H1 (cell line): ENCODE measurements at regions not wholly inside any gene's neighbourhood (a gene's known extent, or its start where the extent isn't known, plus 50 kb on each side); places are given as distances from the start of the nearest gene placed in this dataset.

Source experiments
- CTCF ChIA-PET: fragments of 300-600 bp; sonication (Branson Sonifier 250); formaldehyde crosslinking; loops from one replicate; lab custom pipeline; 2021; ENCODE audit not compliant: partially characterized antibody; lab: Charles Lee
- POLR2A ChIA-PET: fragments of 300-600 bp; sonication (Branson Sonifier 250); formaldehyde crosslinking; loops from one replicate; lab custom pipeline; 2021; ENCODE audit warnings: inconsistent platforms; ENCODE audit not compliant: partially characterized antibody; lab: Charles Lee
- DNase-seq, 2 experiments: peaks; one replicate each; pipeline versions ENCODE4 v3.0.0 to v3.0.0-alpha.2; 2010 to 2022; ENCODE audit warnings: low spot score in 2 of 2, low read depth in 1 of 2, mixed read lengths in 1 of 2
- FAIRE-seq: peaks from 2 replicates; lab custom pipeline; 2011; peaks lifted over from hg19 to GRCh38; lab: Jason Lieb, UNC
- H2AFZ ChIP-seq: 2 replicates; pipeline ENCODE4 v1.8.1; 2012; ENCODE audit warnings: low read length, inconsistent platforms
- H2AK5ac ChIP-seq: 2 replicates; pipeline ENCODE4 v1.6.1; 2013; ENCODE audit warnings: low read depth, low read length
- H2BK120ac ChIP-seq: replicated peaks from 2 replicates; pipeline ENCODE3; 2013; ENCODE audit warnings: low read depth, low read length, inconsistent platforms
- H2BK12ac ChIP-seq: 2 replicates; pipeline ENCODE4 v1.6.1; 2013; ENCODE audit warnings: low read depth, low read length
- H2BK15ac ChIP-seq: 2 replicates; pipeline ENCODE4 v1.6.1; 2013; ENCODE audit warnings: low read length
- H2BK20ac ChIP-seq: 2 replicates; pipeline ENCODE4 v1.6.1; 2013; ENCODE audit warnings: low read length
- H2BK5ac ChIP-seq: 2 replicates; pipeline ENCODE4 v1.6.1; 2013; ENCODE audit warnings: low read depth, low read length
- H3K14ac ChIP-seq: 2 replicates; pipeline ENCODE4 v1.6.1; 2013; ENCODE audit warnings: inconsistent platforms; ENCODE audit not compliant: insufficient read length
- H3K18ac ChIP-seq: 2 replicates; pipeline ENCODE4 v1.6.1; 2013; ENCODE audit warnings: low read length; ENCODE audit errors: extremely low read depth
- H3K23ac ChIP-seq: 2 replicates; pipeline ENCODE4 v1.6.1; 2013; ENCODE audit warnings: inconsistent platforms; ENCODE audit not compliant: insufficient read length
- H3K23me2 ChIP-seq: 2 replicates; pipeline ENCODE4 v1.6.1; 2013; ENCODE audit warnings: low read depth, low read length
- H3K27ac ChIP-seq: 2 replicates; pipeline ENCODE4 v1.6.1; 2011; ENCODE audit warnings: low read depth, low read length, inconsistent platforms
- H3K27me3 ChIP-seq, 4 experiments: replicated peaks in 1 of 4; 1 replicate in 1 of 4; 2 replicates in 3 of 4; pipeline versions ENCODE4 v1.6.1 to v1.8.1; 2011 to 2013; ENCODE audit warnings: low read length in 3 of 4, mild to moderate bottlenecking in 3 of 4, inconsistent platforms in 2 of 4, mixed read lengths in 2 of 4, moderate library complexity in 1 of 4; ENCODE audit not compliant: control insufficient read depth in 3 of 4, insufficient read depth in 3 of 4; ENCODE audit errors: extremely low read depth in 1 of 4
- H3K36me3 ChIP-seq, 4 experiments: 2 replicates each; pipeline versions ENCODE4 v1.6.1 to v1.8.1; 2011 to 2013; ENCODE audit warnings: mild to moderate bottlenecking in 4 of 4, low read length in 3 of 4, moderate library complexity in 2 of 4, control low read depth in 1 of 4, inconsistent platforms in 1 of 4; ENCODE audit not compliant: insufficient read depth in 4 of 4, control insufficient read depth in 2 of 4
- H3K4ac ChIP-seq: replicated peaks from 2 replicates; pipeline ENCODE3; 2013; ENCODE audit warnings: low read length, low read depth, mixed read lengths, inconsistent platforms; ENCODE audit not compliant: insufficient read length
- H3K4me1 ChIP-seq, 4 experiments: replicated peaks in 1 of 4; 1 replicate in 1 of 4; 2 replicates in 3 of 4; pipeline versions ENCODE4 v1.6.1 to v1.8.1; 2011 to 2013; ENCODE audit warnings: low read length in 3 of 4, inconsistent platforms in 2 of 4, mixed read lengths in 1 of 4; ENCODE audit not compliant: insufficient read depth in 4 of 4, control insufficient read depth in 3 of 4
- H3K4me2 ChIP-seq, 2 experiments: 2 replicates each; pipeline versions ENCODE4 v1.6.1 to v1.8.1; 2011 to 2013; ENCODE audit warnings: low read depth in 2 of 2, low read length in 2 of 2, control low read depth in 1 of 2, inconsistent platforms in 1 of 2, mild to moderate bottlenecking in 1 of 2; ENCODE audit not compliant: insufficient read depth in 1 of 2
- H3K4me3 ChIP-seq, 4 experiments: fragments of 200-600, 300-600 bp in 1 of 4; sonication (generic), shearing (Covaris generic), sonication (Bioruptor Twin) in 1 of 4; 2 replicates each; pipeline versions ENCODE4 v1.5.1 to v1.8.1; 2011 to 2016; ENCODE audit warnings: low read length in 4 of 4, low read depth in 3 of 4, control low read depth in 2 of 4, inconsistent platforms in 2 of 4, mild to moderate bottlenecking in 2 of 4, mixed read lengths in 1 of 4, moderate library complexity in 1 of 4; ENCODE audit not compliant: insufficient read depth in 2 of 4; ENCODE audit errors: extremely low read depth in 1 of 4
- H3K56ac ChIP-seq: replicated peaks from 2 replicates; pipeline ENCODE3; 2013; ENCODE audit warnings: low read depth, mild to moderate bottlenecking, mixed read lengths, low read length, inconsistent platforms; ENCODE audit not compliant: insufficient read length
- H3K79me1 ChIP-seq: 2 replicates; pipeline ENCODE4 v1.6.1; 2013; ENCODE audit warnings: low read depth, low read length, control low read depth
- H3K79me2 ChIP-seq, 2 experiments: 2 replicates each; pipeline versions ENCODE4 v1.6.1 to v1.8.1; 2012 to 2013; ENCODE audit warnings: low read length in 2 of 2, mild to moderate bottlenecking in 2 of 2, inconsistent platforms in 1 of 2; ENCODE audit not compliant: insufficient read depth in 2 of 2, control insufficient read depth in 1 of 2
- H3K9ac ChIP-seq, 4 experiments: replicated peaks in 1 of 4; 1 replicate in 1 of 4; 2 replicates in 3 of 4; pipeline versions ENCODE4 v1.6.1 to v1.8.1; 2011 to 2013; ENCODE audit warnings: low read depth in 3 of 4, low read length in 3 of 4, control low read depth in 2 of 4, mild to moderate bottlenecking in 2 of 4, moderate library complexity in 2 of 4, inconsistent platforms in 1 of 4; ENCODE audit errors: extremely low read depth in 1 of 4
- H3K9me3 ChIP-seq, 2 experiments: 2 replicates each; pipeline versions ENCODE4 v1.6.1 to v1.8.1; 2012 to 2013; ENCODE audit warnings: mild to moderate bottlenecking in 2 of 2, moderate library complexity in 2 of 2, control low read depth in 1 of 2, inconsistent platforms in 1 of 2, low read depth in 1 of 2, low read length in 1 of 2, mixed read lengths in 1 of 2; ENCODE audit not compliant: insufficient read depth in 2 of 2
- H4K20me1 ChIP-seq, 2 experiments: replicated peaks in 1 of 2; 2 replicates each; pipeline versions ENCODE3 to v1.8.1; 2011 to 2013; ENCODE audit warnings: inconsistent platforms in 2 of 2, low read length in 2 of 2, mild to moderate bottlenecking in 1 of 2; ENCODE audit not compliant: insufficient read depth in 2 of 2, control insufficient read depth in 1 of 2
- H4K5ac ChIP-seq: 2 replicates; pipeline ENCODE4 v1.6.1; 2013; ENCODE audit warnings: low read length, low read depth, mixed read lengths, inconsistent platforms; ENCODE audit not compliant: insufficient read length
- H4K8ac ChIP-seq: 2 replicates; pipeline ENCODE4 v1.8.0; 2013; ENCODE audit warnings: mild to moderate bottlenecking, moderate library complexity, low read length, inconsistent platforms; ENCODE audit not compliant: insufficient read depth; ENCODE audit errors: extremely low read depth
- H4K91ac ChIP-seq: replicated peaks from 2 replicates; pipeline ENCODE3; 2013; ENCODE audit warnings: low read length, mixed read lengths, inconsistent platforms; ENCODE audit not compliant: insufficient read length
- SP4 ChIP-seq: IDR thresholded peaks from 2 replicates; pipeline ENCODE4 v1.6.1; 2012; ENCODE audit warnings: low read length, inconsistent platforms
- TBP ChIP-seq: IDR thresholded peaks from 2 replicates; pipeline ENCODE4 v1.6.1; 2011; ENCODE audit warnings: low read depth, low read length, improper control_type of control experiment
- TEAD4 ChIP-seq: IDR thresholded peaks from 2 replicates; pipeline ENCODE4 v1.6.1; 2012; ENCODE audit warnings: low read depth, low read length, inconsistent platforms, mixed read lengths
- WGBS, 2 experiments: shearing (Covaris generic) in 1 of 2; methylation state at CpG; one replicate each; pipeline versions ENCODE4 v1.1.6 to v1.1.7; 2013 to 2015; ENCODE audit warnings: low lambda C conversion rate in 2 of 2, mixed read lengths in 2 of 2, inconsistent platforms in 1 of 2, low coverage in 1 of 2, missing lambda C conversion rate in 1 of 2; ENCODE audit not compliant: insufficient replicate concordance in 2 of 2, insufficient coverage in 1 of 2, insufficient read length in 1 of 2; ENCODE audit errors: extremely low coverage in 1 of 2, missing lambda C conversion rate in 1 of 2; 5-methylcytosine and 5-hydroxymethylcytosine counted together

GRCh38 chr5:114191441-114191840 is 170.4 kb upstream of the KCNN2 start:
- H2BK12ac ChIP-seq: no peak overlapping the region
- H3K23me2 ChIP-seq: no peaks in the 10 kb centered on the region
- H4K91ac ChIP-seq: no peak overlapping the region
- H3K4ac ChIP-seq: no peak overlapping the region
- H3K56ac ChIP-seq: no peak overlapping the region
- H3K36me3 ChIP-seq: no peaks in the 10 kb centered on the region
- no peak overlapping the region for H3K9ac ChIP-seq
- no peak overlapping the region for H3K4me3 ChIP-seq
- no peak overlapping the region for H2AK5ac ChIP-seq
- no peak overlapping the region for H3K14ac ChIP-seq
- no peak for DNase-seq
- no peak overlapping the region for H3K27ac ChIP-seq
- no peak for TF ChIP-seq TEAD4
- no peak for TF ChIP-seq SP4
- TF ChIP-seq TBP: no peak
- no peak overlapping the region for H2BK15ac ChIP-seq
- no peak for FAIRE-seq
- WGBS, 2 experiments: 90% methylated on average over 1 of the region's 1 CpG; no CpG with 5 or more reads in 1 of the 2 experiments
- H2BK20ac ChIP-seq: no peak overlapping the region
- no peaks in the 10 kb centered on the region for H3K79me2 ChIP-seq
- no peak overlapping the region for H3K18ac ChIP-seq
- H3K27me3 ChIP-seq: no peaks in the 10 kb centered on the region
- no peak overlapping the region for H4K5ac ChIP-seq
- H3K9me3 ChIP-seq: no peaks in the 10 kb centered on the region
- ChIA-PET POLR2A (no interaction called here), CTCF (interaction anchor here (1.0 to 3.1 kb wide), 3 partner anchors 9 to 33 kb away, joined by 3 to 10 read pairs (median 5); no protein-coding TSS in a partner anchor)
- no peak overlapping the region for H4K8ac ChIP-seq
- H2AFZ ChIP-seq: no peak overlapping the region
- no peaks in the 10 kb centered on the region for H3K4me1 ChIP-seq
- no peak overlapping the region for H2BK120ac ChIP-seq
- H2BK5ac ChIP-seq: no peak overlapping the region
- H3K4me2 ChIP-seq: no peak overlapping the region
- no peaks in the 10 kb centered on the region for H4K20me1 ChIP-seq
- no peak overlapping the region for H3K23ac ChIP-seq
- no peaks in the 10 kb centered on the region for H3K79me1 ChIP-seq
